OCI-LY1 (cell line): ENCODE measurements at regions not wholly inside any gene's neighbourhood (a gene's known extent, or its start where the extent isn't known, plus 50 kb on each side); places are given as distances from the start of the nearest gene placed in this dataset.

Source experiments
- EZH2 ChIP-seq: fragments of 200-600 bp; sonication (generic), shearing (Covaris generic); IDR thresholded peaks from 2 replicates; pipeline ENCODE4 v1.8.0; 2017; ENCODE audit warnings: borderline replicate concordance, mixed run types, mild to moderate bottlenecking, antibody characterized with exemption, low read length, moderate library complexity, mixed read lengths
- TF ChIP-seq, protein P1 (sequence below): fragments of 200-600 bp; sonication (generic), shearing (Covaris generic); IDR thresholded peaks from 2 replicates; pipeline ENCODE4 v1.5.1; 2017; ENCODE audit warnings: mild to moderate bottlenecking, antibody characterized with exemption, low read length, moderate library complexity, mixed read lengths

DNA sequence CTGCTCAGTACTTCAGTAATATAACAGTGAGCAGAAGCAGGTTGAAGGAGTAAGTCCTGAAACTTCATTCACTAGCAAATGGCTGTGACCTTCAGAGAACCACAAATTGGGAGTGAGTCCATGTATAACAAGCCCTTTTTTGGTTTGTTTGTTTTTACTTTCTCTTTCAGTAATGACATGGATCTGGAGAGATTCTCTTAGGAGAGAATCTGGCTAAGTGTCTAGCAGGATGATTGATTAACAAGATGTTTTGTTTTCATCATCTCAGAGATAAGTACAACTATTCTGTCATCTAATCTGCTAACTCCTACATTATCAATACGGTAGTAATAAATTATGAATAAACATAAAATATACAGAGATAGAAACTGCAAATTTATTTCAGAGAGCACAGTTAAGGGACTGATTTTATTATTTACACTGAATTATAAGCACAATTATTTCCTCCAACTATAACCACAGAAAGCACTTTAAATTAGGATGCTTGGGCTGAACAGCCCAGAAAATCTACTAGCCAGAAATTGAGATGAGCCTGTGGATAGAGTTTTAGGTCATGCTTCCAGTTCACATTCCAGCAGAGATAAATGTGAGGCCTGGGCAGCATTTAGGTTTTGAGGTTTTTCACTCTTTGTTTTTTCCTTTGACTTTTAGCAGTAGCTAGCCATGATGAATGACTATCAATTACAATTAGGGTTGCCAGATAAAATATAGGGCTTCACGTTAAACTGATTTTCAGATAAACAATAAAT is 429.3 kb upstream of the FAT3 start:
- TF ChIP-seq, protein P1, sequence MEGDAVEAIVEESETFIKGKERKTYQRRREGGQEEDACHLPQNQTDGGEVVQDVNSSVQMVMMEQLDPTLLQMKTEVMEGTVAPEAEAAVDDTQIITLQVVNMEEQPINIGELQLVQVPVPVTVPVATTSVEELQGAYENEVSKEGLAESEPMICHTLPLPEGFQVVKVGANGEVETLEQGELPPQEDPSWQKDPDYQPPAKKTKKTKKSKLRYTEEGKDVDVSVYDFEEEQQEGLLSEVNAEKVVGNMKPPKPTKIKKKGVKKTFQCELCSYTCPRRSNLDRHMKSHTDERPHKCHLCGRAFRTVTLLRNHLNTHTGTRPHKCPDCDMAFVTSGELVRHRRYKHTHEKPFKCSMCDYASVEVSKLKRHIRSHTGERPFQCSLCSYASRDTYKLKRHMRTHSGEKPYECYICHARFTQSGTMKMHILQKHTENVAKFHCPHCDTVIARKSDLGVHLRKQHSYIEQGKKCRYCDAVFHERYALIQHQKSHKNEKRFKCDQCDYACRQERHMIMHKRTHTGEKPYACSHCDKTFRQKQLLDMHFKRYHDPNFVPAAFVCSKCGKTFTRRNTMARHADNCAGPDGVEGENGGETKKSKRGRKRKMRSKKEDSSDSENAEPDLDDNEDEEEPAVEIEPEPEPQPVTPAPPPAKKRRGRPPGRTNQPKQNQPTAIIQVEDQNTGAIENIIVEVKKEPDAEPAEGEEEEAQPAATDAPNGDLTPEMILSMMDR = no peak
- no peak for TF ChIP-seq EZH2
